GM23338 (cell line): ENCODE measurements at regions not wholly inside any gene's neighbourhood (a gene's known extent, or its start where the extent isn't known, plus 50 kb on each side); places are given as distances from the start of the nearest gene placed in this dataset.

Experiments
- ATAC-seq: fragments of 200-7000 bp; cut with Tn5 transposase; 3 replicates; pipeline ENCODE4 v1.9.1; 2020
- DNase-seq: peaks from one replicate; pipeline ENCODE4 v3.0.0-alpha.2; 2015; ENCODE audit warnings: low spot score
- H2AFZ ChIP-seq: fragments of 200-600 bp; sonication (generic); 2 replicates; pipeline ENCODE4 v1.8.0; 2016; ENCODE audit warnings: antibody characterized with exemption, mild to moderate bottlenecking, moderate library complexity
- H3F3A ChIP-seq: fragments of 200-600 bp; sonication (generic); replicated peaks from 2 replicates; pipeline ENCODE4 v1.8.0; 2017; ENCODE audit warnings: antibody characterized with exemption, mixed run types, low read depth
- H3K27ac ChIP-seq: fragments of 200-600 bp; sonication (generic); 2 replicates; pipeline ENCODE4 v1.6.1; 2016; ENCODE audit warnings: low read depth
- H3K27me3 ChIP-seq: fragments of 200-600 bp; sonication (generic); 2 replicates; pipeline ENCODE4 v1.8.0; 2016; ENCODE audit warnings: mild to moderate bottlenecking, mixed run types, moderate library complexity; ENCODE audit not compliant: insufficient read depth
- H3K36me3 ChIP-seq: fragments of 200-600 bp; sonication (generic); 2 replicates; pipeline ENCODE4 v1.8.0; 2016; ENCODE audit warnings: mild to moderate bottlenecking; ENCODE audit not compliant: insufficient read depth
- H3K4me1 ChIP-seq: fragments of 200-600 bp; sonication (generic); 2 replicates; pipeline ENCODE4 v1.8.0; 2016; ENCODE audit warnings: mild to moderate bottlenecking, moderate library complexity; ENCODE audit not compliant: insufficient read depth
- H3K4me2 ChIP-seq: fragments of 200-600 bp; sonication (generic); 2 replicates; pipeline ENCODE4 v1.7.1; 2017; ENCODE audit warnings: mixed run types
- H3K4me3 ChIP-seq: fragments of 200-600 bp; sonication (generic); 2 replicates; pipeline ENCODE4 v1.6.1; 2016; ENCODE audit warnings: mixed run types
- H3K79me2 ChIP-seq: fragments of 200-600 bp; sonication (generic); replicated peaks from 2 replicates; pipeline ENCODE4 v1.8.0; 2017; ENCODE audit warnings: mild to moderate bottlenecking; ENCODE audit not compliant: insufficient read depth
- H3K9me2 ChIP-seq: fragments of 200-600 bp; sonication (generic); 2 replicates; pipeline ENCODE4 v1.8.0; 2017; ENCODE audit not compliant: insufficient read depth
- H4K20me1 ChIP-seq: fragments of 200-600 bp; sonication (generic); replicated peaks from 2 replicates; pipeline ENCODE4 v1.8.0; 2017; ENCODE audit warnings: mild to moderate bottlenecking; ENCODE audit not compliant: insufficient read depth
- H3K27ac Mint-ChIP-seq: 2 replicates; pipeline ENCODE4 v1.8.0; 2020; ENCODE audit warnings: inconsistent platforms, mild to moderate bottlenecking, moderate library complexity, mixed read lengths
- H3K27me3 Mint-ChIP-seq: 3 replicates; pipeline ENCODE4 v1.8.0; 2022; ENCODE audit warnings: low read depth, mild to moderate bottlenecking, moderate library complexity, mixed read lengths, inconsistent platforms; ENCODE audit not compliant: insufficient read depth, poor library complexity
- H3K36me3 Mint-ChIP-seq: 3 replicates; pipeline ENCODE4 v1.8.0; 2021; ENCODE audit warnings: low read depth, mild to moderate bottlenecking, inconsistent platforms, moderate library complexity, mixed read lengths
- H3K4me1 Mint-ChIP-seq: 3 replicates; pipeline ENCODE4 v1.8.0; 2020; ENCODE audit warnings: mild to moderate bottlenecking, inconsistent platforms, mixed read lengths
- H3K4me3 Mint-ChIP-seq: 3 replicates; pipeline ENCODE4 v1.8.0; 2021; ENCODE audit warnings: moderate library complexity, mild to moderate bottlenecking, inconsistent platforms, mixed read lengths
- H3K9me3 Mint-ChIP-seq: 3 replicates; pipeline ENCODE4 v1.8.0; 2020; ENCODE audit warnings: moderate library complexity, mild to moderate bottlenecking, inconsistent platforms, mixed read lengths
- CREB1 ChIP-seq: fragments of 250-450 bp; sonication (Bioruptor Pico); IDR thresholded peaks from 2 replicates; pipeline ENCODE4 v1.5.0; 2020; ENCODE audit warnings: low read depth, mild to moderate bottlenecking, moderate library complexity
- CTCF ChIP-seq, 2 experiments: fragments of 200-600 bp in 1 of 2; sonication (generic) in 1 of 2; conservative IDR thresholded peaks; 2 replicates each; pipeline versions ENCODE4 v1.5.1 to v1.6.1; 2016 to 2017; ENCODE audit warnings: antibody characterized with exemption in 2 of 2, low read depth in 2 of 2, mild to moderate bottlenecking in 2 of 2, moderate library complexity in 1 of 2
- ETS1 ChIP-seq: IDR thresholded peaks from 2 replicates; pipeline ENCODE4 v1.6.1; 2016; ENCODE audit warnings: antibody characterized with exemption
- EZH2 ChIP-seq: fragments of 200-600 bp; sonication (generic); IDR thresholded peaks from one replicate; pipeline ENCODE4 v1.8.0; 2017; ENCODE audit warnings: antibody characterized with exemption, mild to moderate bottlenecking, low read depth; ENCODE audit not compliant: unreplicated experiment
- EZH2phosphoT487 ChIP-seq: fragments of 200-600 bp; sonication (generic); IDR thresholded peaks from one replicate; pipeline ENCODE4 v1.8.1; 2018; ENCODE audit warnings: antibody characterized with exemption; ENCODE audit not compliant: unreplicated experiment
- JUNB ChIP-seq: IDR thresholded peaks from one replicate; pipeline ENCODE4 v1.6.1; 2016; ENCODE audit warnings: antibody characterized with exemption; ENCODE audit not compliant: unreplicated experiment
- NANOG ChIP-seq: IDR thresholded peaks from 2 replicates; pipeline ENCODE4 v1.6.1; 2016; ENCODE audit warnings: antibody characterized with exemption, borderline replicate concordance
- POLR2AphosphoS5 ChIP-seq: IDR thresholded peaks from 2 replicates; pipeline ENCODE4 v1.6.1; 2016; ENCODE audit warnings: antibody characterized with exemption, low read depth
- REST ChIP-seq: IDR thresholded peaks from one replicate; pipeline ENCODE4 v1.6.1; 2018; ENCODE audit warnings: antibody characterized with exemption; ENCODE audit not compliant: unreplicated experiment
- STAT1 ChIP-seq: IDR thresholded peaks from one replicate; pipeline ENCODE4 v1.6.1; 2016; ENCODE audit warnings: antibody characterized with exemption; ENCODE audit not compliant: unreplicated experiment
- ZNF331 ChIP-seq: fragments of 250-450 bp; sonication (Bioruptor Pico); IDR thresholded peaks from 2 replicates; pipeline ENCODE4 v1.5.0; 2020; ENCODE audit warnings: low read depth, mild to moderate bottlenecking, moderate library complexity
- ZNF462 ChIP-seq: fragments of 250-450 bp; sonication (Bioruptor Pico); IDR thresholded peaks from 2 replicates; pipeline ENCODE4 v1.5.0; 2020; ENCODE audit warnings: mild to moderate bottlenecking, moderate library complexity

- Histone ChIP-seq H2AFZ (no peak overlapping the region), H3K9me2 (0 out of 2 replicates have a peak, but pooled peaks cover 4% of the 10 kb centered on the region), H3K4me3 (no peak overlapping the region), H3K27ac (no peak overlapping the region), H3K79me2 (no peaks in the 10 kb centered on the region), H3K4me2 (no peak overlapping the region), H3K27me3 (no peaks in the 10 kb centered on the region), H3F3A (no peaks in the 10 kb centered on the region), H3K36me3 (peaks cover 11% of the 10 kb centered on the region), H3K4me1 (no peaks in the 10 kb centered on the region), H4K20me1 (no peaks in the 10 kb centered on the region)
- no peak for DNase-seq
- H3K9me3 Mint-ChIP-seq: peaks cover 40% of the 10 kb centered on the region
- peaks cover 29% of the 10 kb centered on the region for H3K36me3 Mint-ChIP-seq
- no peak for TF ChIP-seq ZNF462 (CRISPR knock-in tag)
- no peak for TF ChIP-seq ZNF331
- no peak for TF ChIP-seq STAT1
- TF ChIP-seq REST: no peak
- TF ChIP-seq EZH2phosphoT487: no peak
- no peak for TF ChIP-seq CTCF (conservative IDR thresholded peaks at IDR 0.05; ENCODE audit: low read depth in 2 of 2)
- TF ChIP-seq NANOG: no peak
- no peak for TF ChIP-seq EZH2
- TF ChIP-seq CREB1 (CRISPR knock-in tag): no peak
- no peak for TF ChIP-seq ETS1
- no peak for TF ChIP-seq JUNB
- TF ChIP-seq POLR2AphosphoS5: no peak
- H3K27ac Mint-ChIP-seq: no peak overlapping the region
- no peaks in the 10 kb centered on the region for H3K27me3 Mint-ChIP-seq
- no peak overlapping the region for H3K4me3 Mint-ChIP-seq
- no peak for ATAC-seq
- H3K4me1 Mint-ChIP-seq: no peaks in the 10 kb centered on the region
Observed at GRCh38 chr6:23055523-23055922, 486.2 kb downstream of the HDGFL1 start.
